Activated CD4-positive, alpha-beta T cell treated with anti-CD3 and anti-CD28 coated beads for 24 hours (primary cell): ENCODE measurements at regions not wholly inside any gene's neighbourhood (a gene's known extent, or its start where the extent isn't known, plus 50 kb on each side); places are given as distances from the start of the nearest gene placed in this dataset.
"Not testable (repeated sequence)": the region's sequence is repeated elsewhere in the genome, so short reads cannot be mapped to it uniquely, and the experiment has no call there.

Experiments
- DNase-seq, 2 donors: peaks; one replicate each; pipeline ENCODE4 v3.0.0-alpha.2; 2020; ENCODE audit warnings: low read depth in 2 of 2

- DNase-seq = no peak
Observed at GRCh38 chr1:188164459-188164858, 1335.7 kb downstream of the PLA2G4A start.

GRCh38 chr1:188166654-188167053 is 1337.9 kb downstream of the PLA2G4A start:
- DNase-seq = no peak

- no peak for DNase-seq
Observed at GRCh38 chr1:188169971-188170370, 1341.2 kb downstream of the PLA2G4A start.

GRCh38 chr1:188170411-188170810 is 1341.7 kb downstream of the PLA2G4A start:
- DNase-seq = no peak

- no peak for DNase-seq
Observed at GRCh38 chr1:188170935-188171334, 1342.2 kb downstream of the PLA2G4A start.

GRCh38 chr1:188182063-188182462 is 1353.3 kb downstream of the PLA2G4A start:
- DNase-seq = not testable (repeated sequence)

GRCh38 chr1:188188317-188188716 is 1359.6 kb downstream of the PLA2G4A start:
- DNase-seq = no peak

GRCh38 chr1:188194916-188195315 is 1366.2 kb downstream of the PLA2G4A start:
- no peak for DNase-seq

- no peak for DNase-seq
Observed at GRCh38 chr1:188218289-188218688, 1389.5 kb downstream of the PLA2G4A start.

GRCh38 chr1:188220051-188220450 is 1391.3 kb downstream of the PLA2G4A start:
- DNase-seq = no peak

GRCh38 chr1:188224263-188224662 is 1395.5 kb downstream of the PLA2G4A start:
- no peak for DNase-seq

- DNase-seq = no peak
Observed at GRCh38 chr1:188225975-188226374, 1397.2 kb downstream of the PLA2G4A start.

- no peak for DNase-seq
Observed at GRCh38 chr1:188228623-188229022, 1399.9 kb downstream of the PLA2G4A start.

GRCh38 chr1:188237573-188238348 is 1409.0 kb downstream of the PLA2G4A start:
- no peak for DNase-seq

- DNase-seq = no peak
Observed at GRCh38 chr1:188240772-188241406, 1412.1 kb downstream of the PLA2G4A start.

GRCh38 chr1:188241629-188242028 is 1412.9 kb downstream of the PLA2G4A start:
- no peak for DNase-seq

GRCh38 chr1:188243456-188243855 is 1414.7 kb downstream of the PLA2G4A start:
- DNase-seq = no peak

GRCh38 chr1:188244681-188245080 is 1415.9 kb downstream of the PLA2G4A start:
- no peak for DNase-seq

GRCh38 chr1:188247255-188247654 is 1418.5 kb downstream of the PLA2G4A start:
- DNase-seq = no peak

- no peak for DNase-seq
Observed at GRCh38 chr1:188249811-188250210, 1421.1 kb downstream of the PLA2G4A start.

GRCh38 chr1:188251036-188251435 is 1422.3 kb downstream of the PLA2G4A start:
- no peak for DNase-seq

GRCh38 chr1:188261849-188262248 is 1433.1 kb downstream of the PLA2G4A start:
- no peak for DNase-seq

GRCh38 chr1:188269956-188270355 is 1441.2 kb downstream of the PLA2G4A start:
- no peak for DNase-seq
